ENCODE measurements at regions not wholly inside any gene's neighbourhood (a gene's known extent, or its start where the extent isn't known, plus 50 kb on each side); places are given as distances from the start of the nearest gene placed in this dataset.

GRCh38 chr7:46653848-46654247, 732.8 kb upstream of the IGFBP3 start:
- TF ChIP-seq CTCF (IDR thresholded peaks at IDR 0.05) (no peak), POLR2A (IDR thresholded peaks at IDR 0.05) (no peak)
